Neural crest cell (in vitro differentiated cells): ENCODE measurements at regions not wholly inside any gene's neighbourhood (a gene's known extent, or its start where the extent isn't known, plus 50 kb on each side); places are given as distances from the start of the nearest gene placed in this dataset.
A peak's percentile ranks its signal among the peaks of the same experiment; 100 is the strongest.

Experiments
- DNase-seq: peaks from one replicate; pipeline ENCODE4 v3.0.0; 2021; ENCODE audit warnings: low read depth, mixed read lengths, low spot score
- H3K27ac Mint-ChIP-seq: one replicate; pipeline ENCODE4 v1.8.0; 2021; ENCODE audit warnings: mild to moderate bottlenecking, mixed read lengths; ENCODE audit not compliant: unreplicated experiment
- H3K27me3 Mint-ChIP-seq: 2 replicates; pipeline ENCODE4 v1.8.0; 2021; ENCODE audit warnings: low read depth, mild to moderate bottlenecking, mixed read lengths
- H3K36me3 Mint-ChIP-seq: 2 replicates; pipeline ENCODE4 v1.8.0; 2021; ENCODE audit warnings: low read depth, mild to moderate bottlenecking, mixed read lengths
- H3K4me1 Mint-ChIP-seq: 2 replicates; pipeline ENCODE4 v1.8.0; 2021; ENCODE audit warnings: mixed read lengths
- H3K4me3 Mint-ChIP-seq: one replicate; pipeline ENCODE4 v1.8.0; 2021; ENCODE audit warnings: mild to moderate bottlenecking, mixed read lengths
- H3K9me3 Mint-ChIP-seq: 2 replicates; pipeline ENCODE4 v1.8.0; 2021; ENCODE audit warnings: mixed read lengths
- CTCF ChIP-seq: fragments of 200-600 bp; sonication (generic); conservative IDR thresholded peaks from 2 replicates; pipeline ENCODE4 v1.5.0; 2021; ENCODE audit warnings: antibody characterized with exemption, mild to moderate bottlenecking

DNA sequence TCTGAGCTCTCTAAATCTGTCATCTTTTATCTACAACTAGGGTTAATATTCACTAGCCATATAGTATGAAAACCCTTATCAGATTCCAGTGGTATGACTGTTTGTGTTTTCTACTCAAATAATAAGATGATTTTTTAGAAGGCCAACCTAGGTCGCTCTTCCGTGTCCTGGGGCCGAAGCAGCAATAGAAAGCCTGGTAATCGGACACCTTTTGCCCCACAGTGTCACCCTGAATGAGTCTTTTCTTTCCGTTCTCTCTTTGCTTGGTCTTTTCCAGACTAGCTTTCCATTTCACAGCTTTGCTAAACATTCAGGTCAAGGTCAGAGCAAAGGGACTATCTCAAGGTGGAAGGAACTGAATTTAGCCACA lies 243.3 kb upstream of the ANKRD55 start:
- H3K36me3 Mint-ChIP-seq = no peaks in the 10 kb centered on the region
- H3K4me3 Mint-ChIP-seq = peak overlapping the region; percentile 32
- no peaks in the 10 kb centered on the region for H3K27me3 Mint-ChIP-seq
- H3K9me3 Mint-ChIP-seq = no peaks in the 10 kb centered on the region
- peaks cover 38% of the 10 kb centered on the region for H3K4me1 Mint-ChIP-seq
- no peak for TF ChIP-seq CTCF
- H3K27ac Mint-ChIP-seq = no peak overlapping the region
- no peak for DNase-seq

- Mint-ChIP-seq H3K27ac (no peak overlapping the region), H3K36me3 (no peaks in the 10 kb centered on the region), H3K4me1 (peaks cover 34% of the 10 kb centered on the region), H3K9me3 (no peaks in the 10 kb centered on the region), H3K27me3 (no peaks in the 10 kb centered on the region), H3K4me3 (no peak overlapping the region)
- no peak for DNase-seq
- no peak for TF ChIP-seq CTCF
Measured at GRCh38 chr5:56475689-56476486, 242.8 kb upstream of the ANKRD55 start.

GRCh38 chr5:56471707-56472106 lies 238.6 kb upstream of the ANKRD55 start:
- Mint-ChIP-seq H3K27ac (no peak overlapping the region), H3K36me3 (no peaks in the 10 kb centered on the region), H3K27me3 (no peaks in the 10 kb centered on the region), H3K4me1 (peaks cover 20% of the 10 kb centered on the region), H3K9me3 (no peaks in the 10 kb centered on the region), H3K4me3 (no peak overlapping the region)
- DNase-seq = no peak
- TF ChIP-seq CTCF = no peak

GRCh38 chr5:56470007-56470406 lies 236.9 kb upstream of the ANKRD55 start:
- Mint-ChIP-seq H3K36me3 (no peaks in the 10 kb centered on the region), H3K27ac (peak overlapping the region; percentile 22), H3K4me1 (peaks cover 19% of the 10 kb centered on the region), H3K9me3 (no peaks in the 10 kb centered on the region), H3K27me3 (no peaks in the 10 kb centered on the region), H3K4me3 (no peak overlapping the region)
- no peak for DNase-seq
- TF ChIP-seq CTCF = no peak

DNA sequence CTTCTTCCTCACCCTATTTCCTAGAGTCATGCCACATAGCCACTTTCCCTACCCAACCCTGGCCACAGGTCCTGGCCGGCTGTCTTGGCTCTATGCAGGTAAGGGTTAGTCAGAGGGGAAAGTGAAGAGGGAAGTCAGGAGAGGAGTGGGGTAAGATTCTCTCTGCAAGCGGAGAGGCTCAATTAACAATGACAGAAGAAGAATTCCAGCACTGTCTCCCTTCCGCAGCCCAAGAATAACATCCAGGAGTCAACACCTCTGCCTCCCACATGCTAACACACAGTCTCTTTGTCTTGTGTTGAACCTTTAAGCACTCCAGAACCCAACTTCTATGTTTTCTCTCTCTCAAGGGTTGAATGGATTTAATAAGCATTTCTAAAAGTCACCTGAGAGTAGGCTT lies 235.1 kb upstream of the ANKRD55 start:
- Mint-ChIP-seq H3K27me3 (no peaks in the 10 kb centered on the region), H3K4me1 (peaks cover 27% of the 10 kb centered on the region), H3K36me3 (no peaks in the 10 kb centered on the region)

More for the DNA sequence above, 235.1 kb upstream of the ANKRD55 start:
- no peak for TF ChIP-seq CTCF
- Mint-ChIP-seq H3K9me3 (no peaks in the 10 kb centered on the region), H3K27ac (peak overlapping the region; percentile 53), H3K4me3 (no peak overlapping the region)
- no peak for DNase-seq
